ENCODE measurements at regions not wholly inside any gene's neighbourhood (a gene's known extent, or its start where the extent isn't known, plus 50 kb on each side); places are given as distances from the start of the nearest gene placed in this dataset.

DNA sequence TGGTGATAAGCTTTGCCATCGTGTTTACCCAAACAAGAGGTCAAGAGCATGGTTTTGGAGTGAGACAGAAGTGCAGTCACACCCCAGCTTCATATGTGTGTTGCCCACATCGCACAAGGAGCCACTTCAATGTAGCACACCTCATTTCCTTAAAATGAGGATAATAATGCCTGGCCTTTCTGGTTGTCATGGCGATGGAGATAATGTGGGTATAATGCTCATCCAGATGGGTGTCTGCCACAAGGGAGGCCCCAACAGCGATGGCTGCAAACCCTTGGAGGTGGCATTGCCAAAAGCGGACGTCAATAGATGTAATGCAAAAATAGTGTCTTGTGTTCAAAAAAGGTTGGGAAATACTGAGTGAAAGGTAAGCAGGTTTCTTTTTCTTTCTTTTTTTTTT, 83.1 kb upstream of the AJAP1 start:
- TF ChIP-seq EZH2 (IDR thresholded peaks at IDR 0.05) (no peak), POLR2AphosphoS5 (IDR thresholded peaks at IDR 0.05; ENCODE audit: borderline replicate concordance, low read depth, low read length) (no peak)
